ENCODE measurements at regions not wholly inside any gene's neighbourhood (a gene's known extent, or its start where the extent isn't known, plus 50 kb on each side); places are given as distances from the start of the nearest gene placed in this dataset.

GRCh38 chr2:52365946-52366345 is 1334.0 kb upstream of the NRXN1 start:
- no peak for DNase-seq
- Histone ChIP-seq H4K20me1 (ENCODE audit: insufficient read depth, low read depth, low read length) (no peaks in the 10 kb centered on the region), H3K4me2 (ENCODE audit: low read depth, low read length, poor library complexity, severe bottlenecking) (no peak overlapping the region), H3K27ac (ENCODE audit: low read length) (no peak overlapping the region), H2AFZ (ENCODE audit: low read length) (no peak overlapping the region), H3K9me2 (replicated peaks; ENCODE audit: insufficient read depth, low read length) (no peaks in the 10 kb centered on the region), H3K79me2 (ENCODE audit: low read length) (no peaks in the 10 kb centered on the region), H3K9me3 (ENCODE audit: low read length) (peaks cover 18% of the 10 kb centered on the region), H3K9ac (ENCODE audit: low read length) (no peak overlapping the region), H3K4me3 (ENCODE audit: low read length) (no peak overlapping the region), H3K4me1 (ENCODE audit: low read length) (no peaks in the 10 kb centered on the region), H3K27me3 (ENCODE audit: low read length) (no peaks in the 10 kb centered on the region), H3K36me3 (ENCODE audit: insufficient read depth, low read length) (no peaks in the 10 kb centered on the region)

GRCh38 chr2:52356556-52356955 is 1324.6 kb upstream of the NRXN1 start:
- H3K4me1 ChIP-seq (ENCODE audit: low read length): no peaks in the 10 kb centered on the region
- no peak overlapping the region for H3K9ac ChIP-seq (ENCODE audit: low read length)
- no peak overlapping the region for H3K27ac ChIP-seq (ENCODE audit: low read length)
- H3K27me3 ChIP-seq (ENCODE audit: low read length): no peaks in the 10 kb centered on the region
- no peaks in the 10 kb centered on the region for H3K79me2 ChIP-seq (ENCODE audit: low read length)
- no peaks in the 10 kb centered on the region for H3K9me2 ChIP-seq (replicated peaks; ENCODE audit: insufficient read depth, low read length)
- no peaks in the 10 kb centered on the region for H4K20me1 ChIP-seq (ENCODE audit: insufficient read depth, low read depth, low read length)
- H2AFZ ChIP-seq (ENCODE audit: low read length): no peak overlapping the region
- H3K9me3 ChIP-seq (ENCODE audit: low read length): no peaks in the 10 kb centered on the region; the same call in 1 of the 2 replicates
- H3K4me2 ChIP-seq (ENCODE audit: low read depth, low read length, poor library complexity, severe bottlenecking): no peak overlapping the region
- H3K4me3 ChIP-seq (ENCODE audit: low read length): no peak overlapping the region
- H3K36me3 ChIP-seq (ENCODE audit: insufficient read depth, low read length): no peaks in the 10 kb centered on the region
- DNase-seq: no peak

DNA sequence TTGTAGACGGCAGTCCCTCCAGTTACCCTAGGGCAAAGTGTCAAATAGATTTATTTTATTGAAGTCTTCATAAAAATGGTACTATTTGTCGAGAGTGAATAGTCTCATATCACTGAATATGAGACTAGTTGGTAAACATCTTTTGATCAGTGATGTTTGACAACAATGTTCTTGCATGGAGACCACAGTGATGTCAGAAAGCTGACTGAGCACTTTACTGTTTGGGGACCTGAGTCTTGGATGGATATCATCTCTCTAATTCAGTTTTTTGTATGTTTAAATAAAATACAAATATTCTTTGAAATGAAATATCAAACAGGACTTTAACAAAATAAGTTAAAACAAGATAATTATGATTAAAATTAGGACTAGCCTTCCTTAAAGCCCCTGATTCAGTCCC is 1315.4 kb upstream of the NRXN1 start:
- no peak overlapping the region for H3K27ac ChIP-seq (ENCODE audit: low read length)
- no peaks in the 10 kb centered on the region for H3K36me3 ChIP-seq (ENCODE audit: insufficient read depth, low read length)
- no peak for DNase-seq
- no peak overlapping the region for H2AFZ ChIP-seq (ENCODE audit: low read length)
- H3K9me2 ChIP-seq (replicated peaks; ENCODE audit: insufficient read depth, low read length): no peaks in the 10 kb centered on the region
- H4K20me1 ChIP-seq (ENCODE audit: insufficient read depth, low read depth, low read length): no peaks in the 10 kb centered on the region
- H3K4me3 ChIP-seq (ENCODE audit: low read length): no peak overlapping the region
- no peaks in the 10 kb centered on the region for H3K4me1 ChIP-seq (ENCODE audit: low read length)
- no peak overlapping the region for H3K9ac ChIP-seq (ENCODE audit: low read length)
- no peak overlapping the region for H3K4me2 ChIP-seq (ENCODE audit: low read depth, low read length, poor library complexity, severe bottlenecking)
- 0 out of 2 replicates have a peak, but pooled peaks cover 5% of the 10 kb centered on the region for H3K9me3 ChIP-seq (ENCODE audit: low read length)
- no peaks in the 10 kb centered on the region for H3K79me2 ChIP-seq (ENCODE audit: low read length)
- no peaks in the 10 kb centered on the region for H3K27me3 ChIP-seq (ENCODE audit: low read length)

DNA sequence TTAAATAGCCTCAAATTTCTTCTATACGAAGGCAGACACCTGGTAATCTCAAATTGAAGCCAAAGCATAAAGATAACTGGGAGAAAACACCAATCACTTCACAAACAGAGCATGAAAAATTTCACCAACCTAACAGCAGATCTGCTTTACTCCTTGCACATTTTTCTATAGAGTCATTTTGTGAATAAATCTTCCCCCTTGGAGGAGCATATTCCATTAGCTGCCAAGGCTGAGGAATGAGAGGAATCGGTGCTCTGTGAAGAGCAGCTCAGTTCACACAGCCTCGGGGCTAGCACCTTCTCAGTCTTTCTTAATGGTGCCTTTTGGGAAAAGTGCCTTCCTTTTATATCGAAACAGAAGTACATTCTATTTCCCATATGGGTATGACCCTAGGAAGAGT is 1313.7 kb upstream of the NRXN1 start:
- H4K20me1 ChIP-seq (ENCODE audit: insufficient read depth, low read depth, low read length): no peaks in the 10 kb centered on the region
- H3K4me2 ChIP-seq (ENCODE audit: low read depth, low read length, poor library complexity, severe bottlenecking): no peak overlapping the region
- no peak overlapping the region for H3K9ac ChIP-seq (ENCODE audit: low read length)
- H3K36me3 ChIP-seq (ENCODE audit: insufficient read depth, low read length): no peaks in the 10 kb centered on the region
- H3K27me3 ChIP-seq (ENCODE audit: low read length): no peaks in the 10 kb centered on the region
- no peaks in the 10 kb centered on the region for H3K9me2 ChIP-seq (replicated peaks; ENCODE audit: insufficient read depth, low read length)
- H3K4me1 ChIP-seq (ENCODE audit: low read length): no peaks in the 10 kb centered on the region
- DNase-seq: no peak
- no peaks in the 10 kb centered on the region for H3K79me2 ChIP-seq (ENCODE audit: low read length)
- no peak overlapping the region for H3K4me3 ChIP-seq (ENCODE audit: low read length)
- no peak overlapping the region for H3K27ac ChIP-seq (ENCODE audit: low read length)
- 0 out of 2 replicates have a peak, but pooled peaks cover 5% of the 10 kb centered on the region for H3K9me3 ChIP-seq (ENCODE audit: low read length)
- no peak overlapping the region for H2AFZ ChIP-seq (ENCODE audit: low read length)

DNA sequence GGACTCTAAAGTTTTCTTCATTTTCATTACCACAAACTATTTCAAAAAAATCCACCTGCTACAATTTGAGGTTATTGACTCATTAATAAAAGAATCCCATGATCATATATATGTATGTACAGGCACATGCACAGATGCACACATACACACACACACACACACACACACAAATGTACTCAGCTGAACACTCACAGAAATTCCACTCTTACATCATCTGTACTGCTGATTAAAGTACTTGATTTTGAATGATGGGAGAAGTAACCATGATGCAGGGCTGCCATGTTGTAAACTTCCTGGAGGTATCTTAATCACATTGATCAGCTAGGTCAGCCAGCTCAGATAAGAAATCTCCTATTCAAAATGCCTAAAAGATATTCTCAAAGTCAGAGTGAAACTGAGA is 1313.2 kb upstream of the NRXN1 start:
- H3K9me3 ChIP-seq (ENCODE audit: low read length): no peaks in the 10 kb centered on the region
- H3K79me2 ChIP-seq (ENCODE audit: low read length): no peaks in the 10 kb centered on the region
- H3K9me2 ChIP-seq (replicated peaks; ENCODE audit: insufficient read depth, low read length): no peaks in the 10 kb centered on the region
- no peaks in the 10 kb centered on the region for H3K36me3 ChIP-seq (ENCODE audit: insufficient read depth, low read length)
- H3K27ac ChIP-seq (ENCODE audit: low read length): no peak overlapping the region
- H3K27me3 ChIP-seq (ENCODE audit: low read length): no peaks in the 10 kb centered on the region
- no peak for DNase-seq
- H3K4me3 ChIP-seq (ENCODE audit: low read length): no peak overlapping the region
- H4K20me1 ChIP-seq (ENCODE audit: insufficient read depth, low read depth, low read length): no peaks in the 10 kb centered on the region
- H3K9ac ChIP-seq (ENCODE audit: low read length): no peak overlapping the region
- H3K4me1 ChIP-seq (ENCODE audit: low read length): no peaks in the 10 kb centered on the region
- no peak overlapping the region for H2AFZ ChIP-seq (ENCODE audit: low read length)
- no peak overlapping the region for H3K4me2 ChIP-seq (ENCODE audit: low read depth, low read length, poor library complexity, severe bottlenecking)

GRCh38 chr2:52343706-52344266 is 1311.9 kb upstream of the NRXN1 start:
- Histone ChIP-seq H4K20me1 (ENCODE audit: insufficient read depth, low read depth, low read length) (no peaks in the 10 kb centered on the region), H3K79me2 (ENCODE audit: low read length) (no peaks in the 10 kb centered on the region), H3K36me3 (ENCODE audit: insufficient read depth, low read length) (no peaks in the 10 kb centered on the region), H3K4me2 (ENCODE audit: low read depth, low read length, poor library complexity, severe bottlenecking) (no peak overlapping the region), H3K9me2 (replicated peaks; ENCODE audit: insufficient read depth, low read length) (no peaks in the 10 kb centered on the region), H3K4me1 (ENCODE audit: low read length) (no peaks in the 10 kb centered on the region), H3K27me3 (ENCODE audit: low read length) (no peaks in the 10 kb centered on the region), H2AFZ (ENCODE audit: low read length) (no peak overlapping the region), H3K9me3 (ENCODE audit: low read length) (no peaks in the 10 kb centered on the region), H3K27ac (ENCODE audit: low read length) (no peak overlapping the region), H3K4me3 (ENCODE audit: low read length) (no peak overlapping the region), H3K9ac (ENCODE audit: low read length) (no peak overlapping the region)
- DNase-seq: no peak

GRCh38 chr2:52343010-52343409 is 1311.1 kb upstream of the NRXN1 start:
- Histone ChIP-seq H3K36me3 (ENCODE audit: insufficient read depth, low read length) (no peaks in the 10 kb centered on the region), H2AFZ (ENCODE audit: low read length) (no peak overlapping the region), H3K9ac (ENCODE audit: low read length) (no peak overlapping the region), H3K9me2 (replicated peaks; ENCODE audit: insufficient read depth, low read length) (no peaks in the 10 kb centered on the region), H3K9me3 (ENCODE audit: low read length) (no peaks in the 10 kb centered on the region), H3K27me3 (ENCODE audit: low read length) (no peaks in the 10 kb centered on the region), H4K20me1 (ENCODE audit: insufficient read depth, low read depth, low read length) (no peaks in the 10 kb centered on the region), H3K4me3 (ENCODE audit: low read length) (no peak overlapping the region), H3K4me1 (ENCODE audit: low read length) (no peaks in the 10 kb centered on the region), H3K27ac (ENCODE audit: low read length) (no peak overlapping the region), H3K4me2 (ENCODE audit: low read depth, low read length, poor library complexity, severe bottlenecking) (no peak overlapping the region), H3K79me2 (ENCODE audit: low read length) (no peaks in the 10 kb centered on the region)
- no peak for DNase-seq

- Histone ChIP-seq H3K27ac (ENCODE audit: low read length) (no peak overlapping the region), H3K4me2 (ENCODE audit: low read depth, low read length, poor library complexity, severe bottlenecking) (no peak overlapping the region), H4K20me1 (ENCODE audit: insufficient read depth, low read depth, low read length) (no peaks in the 10 kb centered on the region), H2AFZ (ENCODE audit: low read length) (no peak overlapping the region), H3K9ac (ENCODE audit: low read length) (no peak overlapping the region), H3K27me3 (ENCODE audit: low read length) (no peaks in the 10 kb centered on the region), H3K4me1 (ENCODE audit: low read length) (no peaks in the 10 kb centered on the region), H3K9me2 (replicated peaks; ENCODE audit: insufficient read depth, low read length) (no peaks in the 10 kb centered on the region), H3K9me3 (ENCODE audit: low read length) (no peaks in the 10 kb centered on the region), H3K79me2 (ENCODE audit: low read length) (no peaks in the 10 kb centered on the region), H3K36me3 (ENCODE audit: insufficient read depth, low read length) (no peaks in the 10 kb centered on the region), H3K4me3 (ENCODE audit: low read length) (no peak overlapping the region)
- DNase-seq: no peak
Observed at GRCh38 chr2:52342458-52342857, 1310.5 kb upstream of the NRXN1 start.

DNA sequence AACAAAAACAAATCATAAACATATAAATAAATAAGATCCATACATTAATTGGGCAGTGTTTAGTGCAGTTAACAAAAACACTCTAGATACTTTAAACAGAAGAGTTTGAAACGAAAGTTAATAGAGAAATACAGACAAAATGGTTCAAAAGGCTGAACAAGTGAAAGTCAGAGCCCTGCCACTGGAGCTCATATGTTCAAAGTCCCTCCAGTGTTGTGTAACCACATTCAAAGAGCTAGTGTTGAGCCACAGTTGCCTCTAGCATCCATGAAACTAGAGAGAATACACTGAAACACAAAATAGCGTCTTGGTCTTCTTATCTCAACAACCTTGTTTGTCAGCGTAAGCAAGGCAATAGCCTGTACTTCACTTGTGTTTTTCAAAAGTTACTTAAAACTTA is 1309.8 kb upstream of the NRXN1 start:
- H3K9me3 ChIP-seq (ENCODE audit: low read length): no peaks in the 10 kb centered on the region
- H3K27ac ChIP-seq (ENCODE audit: low read length): no peak overlapping the region
- no peak overlapping the region for H3K4me2 ChIP-seq (ENCODE audit: low read depth, low read length, poor library complexity, severe bottlenecking)
- no peaks in the 10 kb centered on the region for H4K20me1 ChIP-seq (ENCODE audit: insufficient read depth, low read depth, low read length)
- H2AFZ ChIP-seq (ENCODE audit: low read length): no peak overlapping the region
- H3K9ac ChIP-seq (ENCODE audit: low read length): no peak overlapping the region
- DNase-seq: no peak
- no peaks in the 10 kb centered on the region for H3K36me3 ChIP-seq (ENCODE audit: insufficient read depth, low read length)
- no peaks in the 10 kb centered on the region for H3K79me2 ChIP-seq (ENCODE audit: low read length)
- H3K9me2 ChIP-seq (replicated peaks; ENCODE audit: insufficient read depth, low read length): no peaks in the 10 kb centered on the region
- H3K4me3 ChIP-seq (ENCODE audit: low read length): no peak overlapping the region
- no peaks in the 10 kb centered on the region for H3K4me1 ChIP-seq (ENCODE audit: low read length)
- no peaks in the 10 kb centered on the region for H3K27me3 ChIP-seq (ENCODE audit: low read length)

Data from Karpas-422 (cell line).